ENCODE measurements at regions not wholly inside any gene's neighbourhood (a gene's known extent, or its start where the extent isn't known, plus 50 kb on each side); places are given as distances from the start of the nearest gene placed in this dataset.
"Not testable (repeated sequence)": the region's sequence is repeated elsewhere in the genome, so short reads cannot be mapped to it uniquely, and the experiment has no call there.

DNA sequence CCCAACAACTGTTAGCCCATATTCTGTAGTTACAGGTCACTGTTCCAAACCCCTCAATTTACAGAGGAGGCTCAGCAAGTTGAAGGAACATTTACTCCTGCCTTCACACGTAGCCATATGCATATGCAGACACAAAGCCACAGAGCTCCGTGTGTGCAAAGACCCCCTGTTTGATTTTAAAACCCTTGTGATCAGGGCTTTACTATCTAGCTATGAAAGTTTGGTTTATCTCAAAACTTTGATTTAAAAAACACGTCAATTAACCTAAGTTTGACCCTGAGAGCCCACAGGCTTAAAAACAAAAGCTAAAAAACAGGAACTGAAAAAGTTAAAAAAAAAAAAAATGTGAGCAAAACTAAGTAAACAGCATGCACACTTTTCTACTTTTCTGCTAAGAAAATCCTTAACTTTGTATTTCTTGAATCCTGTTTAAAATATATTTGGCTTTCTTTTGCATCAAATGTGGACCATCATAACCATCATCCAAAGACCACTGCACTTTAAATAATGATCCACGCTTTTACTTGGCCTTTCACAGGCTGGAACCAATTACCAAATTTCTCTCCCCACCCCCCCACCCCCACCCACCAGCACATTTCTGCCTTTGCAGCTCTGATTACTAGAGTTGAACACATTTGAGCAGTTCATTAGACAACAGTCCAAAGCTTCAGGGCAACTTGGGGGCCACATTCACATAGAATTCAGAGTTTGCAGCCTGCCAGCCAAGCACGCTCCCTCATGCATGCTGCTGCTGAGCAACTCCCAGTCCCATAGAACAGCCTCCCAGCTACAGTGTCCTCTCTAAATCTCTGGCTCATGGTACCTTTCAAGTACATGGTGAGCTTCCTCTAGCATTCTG is 128.8 kb upstream of the MAP3K1 start:
- no peak for DNase-seq (ENCODE audit: low spot score)

DNA sequence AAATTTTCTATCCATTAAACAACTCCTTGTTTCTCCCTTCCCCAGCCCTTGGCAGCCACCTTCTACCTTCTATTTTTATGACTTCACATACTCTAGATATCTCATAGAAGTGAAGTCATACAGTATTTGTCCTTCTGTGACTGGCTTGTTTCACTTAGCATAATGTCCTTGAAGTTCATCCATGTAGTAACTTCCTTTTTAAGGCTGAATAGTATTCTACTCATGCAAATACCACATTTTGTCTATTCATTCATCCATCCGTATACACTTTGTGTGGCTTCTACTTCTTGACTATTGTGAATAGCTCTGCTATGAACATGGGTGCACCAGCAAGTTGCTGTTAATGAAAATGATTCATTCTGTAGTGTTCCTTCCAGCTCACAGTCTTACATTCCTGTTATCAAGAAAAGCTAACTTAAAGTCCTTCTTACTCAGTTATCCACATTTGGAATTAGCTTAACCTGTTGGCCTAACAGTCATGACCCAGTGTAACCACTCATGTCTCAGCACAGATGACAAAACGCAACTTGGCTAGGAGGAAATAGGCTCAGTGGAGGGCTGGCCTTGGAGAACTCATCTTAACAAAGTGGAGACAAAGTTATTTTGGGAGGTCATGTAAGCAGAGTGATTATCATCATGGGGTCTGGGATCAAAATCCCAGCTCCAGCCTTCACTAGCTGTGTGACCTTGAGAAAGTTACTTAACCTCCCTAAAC is 129.7 kb upstream of the MAP3K1 start:
- no peak for DNase-seq (ENCODE audit: low spot score)

DNA sequence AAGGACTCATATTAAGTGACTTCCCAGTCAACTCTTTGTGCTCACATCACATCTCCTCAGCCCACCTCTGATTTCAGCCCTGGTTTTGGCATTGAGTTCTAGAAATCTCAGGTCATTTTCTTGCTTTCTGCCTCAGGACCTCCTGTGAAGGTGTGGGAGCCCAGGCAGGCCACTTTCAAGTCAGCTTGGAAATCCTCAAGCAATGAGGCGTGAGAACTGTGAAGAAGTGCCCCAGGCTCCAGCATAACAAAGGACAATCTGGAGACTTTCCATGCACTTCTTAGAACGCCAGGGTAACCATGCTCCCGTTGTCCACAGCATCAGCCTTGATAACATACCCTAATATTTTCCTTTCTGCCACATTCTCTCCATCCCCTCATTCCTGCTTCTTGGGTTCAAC is 131.2 kb upstream of the MAP3K1 start:
- no peak for DNase-seq (ENCODE audit: low spot score)

DNA sequence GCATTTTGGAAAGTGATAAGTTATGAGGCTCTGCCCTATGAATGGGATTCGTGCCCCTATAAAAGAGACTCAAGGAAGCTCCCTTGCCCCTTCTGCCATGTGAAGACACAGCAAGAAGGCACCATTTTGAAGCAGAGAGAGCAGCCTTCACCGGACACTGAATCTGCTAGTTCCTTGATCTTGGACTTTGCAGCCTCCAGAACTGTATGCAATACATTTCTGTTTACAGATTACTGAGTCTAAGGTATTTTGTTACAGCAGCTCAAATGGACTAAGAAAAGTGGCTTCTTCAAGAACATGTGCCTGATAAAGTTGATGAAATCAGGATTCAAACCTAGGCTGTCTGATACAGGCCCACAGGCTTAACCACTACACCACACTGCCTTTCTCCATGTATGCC is 131.6 kb upstream of the MAP3K1 start:
- DNase-seq (ENCODE audit: low spot score) = no peak

DNA sequence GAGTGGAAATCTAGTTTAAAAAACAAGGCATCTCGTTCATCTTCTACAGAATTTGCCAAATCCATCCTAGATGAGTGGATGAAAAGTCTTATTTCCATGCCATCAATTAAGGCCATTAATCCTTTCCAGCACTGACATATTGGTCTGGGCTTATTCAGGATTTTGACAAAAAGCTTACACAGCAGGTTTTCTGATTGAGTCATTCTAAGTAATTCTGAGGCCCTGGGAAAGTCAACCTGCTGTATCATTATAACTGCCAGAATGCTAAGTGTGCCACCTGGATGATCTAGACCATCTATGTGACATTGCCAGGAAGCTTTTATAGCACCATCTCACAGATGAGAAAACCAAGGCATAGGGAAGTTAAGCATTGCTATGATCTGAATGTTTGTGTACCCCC is 132.1 kb upstream of the MAP3K1 start:
- no peak for DNase-seq (ENCODE audit: low spot score)

DNA sequence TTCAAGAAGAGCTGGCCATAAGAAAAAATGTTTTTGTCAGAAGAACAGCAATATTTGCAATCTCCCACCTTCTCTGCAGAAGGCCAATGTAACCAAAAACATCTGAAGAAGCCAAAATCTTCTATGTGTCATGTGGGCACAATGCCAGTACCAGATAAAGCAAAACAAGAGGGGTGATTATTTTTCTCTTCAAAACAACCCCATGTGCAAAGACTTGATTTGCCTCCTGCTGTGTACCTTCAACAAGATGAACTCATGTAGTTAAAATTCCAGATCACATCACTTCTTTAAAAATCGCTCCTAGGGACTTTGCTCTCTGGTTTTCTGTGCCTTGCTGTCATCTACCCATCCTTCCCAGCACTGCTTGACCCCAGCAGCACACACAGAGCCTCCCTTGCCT is 134.0 kb upstream of the MAP3K1 start:
- DNase-seq (ENCODE audit: low spot score) = no peak

DNA sequence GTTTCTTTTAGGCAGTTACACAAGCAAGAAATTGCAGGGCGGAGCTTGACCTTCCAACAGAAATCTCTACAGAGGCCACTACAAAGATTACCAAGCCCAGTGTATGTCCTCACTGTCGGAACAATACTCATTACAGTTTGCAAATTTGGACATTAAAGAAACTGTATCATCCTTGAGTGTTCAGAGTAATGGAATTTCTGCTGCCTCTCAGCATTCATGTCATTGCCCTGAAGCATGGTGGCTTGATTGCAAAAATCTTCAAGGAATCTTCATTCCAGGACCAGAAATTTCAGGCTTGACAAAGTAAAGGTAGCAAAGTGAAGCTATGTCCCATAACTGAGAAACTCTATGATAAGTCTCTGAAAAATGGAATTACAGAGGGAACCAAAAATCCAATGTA is 134.6 kb upstream of the MAP3K1 start:
- DNase-seq (ENCODE audit: low spot score) = no peak

DNA sequence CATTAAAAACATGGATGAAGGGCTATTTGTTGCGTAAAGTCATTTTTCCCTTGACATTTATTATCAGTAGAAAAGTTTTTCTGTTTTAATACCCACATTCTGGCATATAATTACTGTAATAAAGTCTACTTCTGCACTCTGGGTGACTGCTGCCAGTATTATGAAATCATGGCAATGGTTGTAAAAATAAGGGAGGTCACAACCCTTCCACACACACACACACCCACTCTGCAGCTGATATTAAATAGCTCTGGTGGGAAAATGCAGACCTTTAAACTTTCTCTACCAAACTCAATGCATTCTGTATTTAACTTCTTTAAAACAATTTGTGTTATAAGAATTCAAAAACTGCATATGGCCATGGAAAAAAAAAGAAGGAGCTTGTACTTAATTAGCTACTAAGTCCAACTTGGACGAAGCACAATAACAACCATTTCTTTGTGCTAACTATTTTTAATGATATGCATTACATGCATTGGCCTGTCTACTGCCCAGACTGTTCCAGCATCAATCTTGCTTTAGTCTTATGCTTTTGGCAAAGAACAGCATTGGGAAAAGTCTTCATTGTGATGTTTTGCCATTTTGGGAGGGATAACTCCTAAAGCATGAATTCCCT is 137.6 kb upstream of the MAP3K1 start:
- no peak for DNase-seq (ENCODE audit: low spot score)

DNA sequence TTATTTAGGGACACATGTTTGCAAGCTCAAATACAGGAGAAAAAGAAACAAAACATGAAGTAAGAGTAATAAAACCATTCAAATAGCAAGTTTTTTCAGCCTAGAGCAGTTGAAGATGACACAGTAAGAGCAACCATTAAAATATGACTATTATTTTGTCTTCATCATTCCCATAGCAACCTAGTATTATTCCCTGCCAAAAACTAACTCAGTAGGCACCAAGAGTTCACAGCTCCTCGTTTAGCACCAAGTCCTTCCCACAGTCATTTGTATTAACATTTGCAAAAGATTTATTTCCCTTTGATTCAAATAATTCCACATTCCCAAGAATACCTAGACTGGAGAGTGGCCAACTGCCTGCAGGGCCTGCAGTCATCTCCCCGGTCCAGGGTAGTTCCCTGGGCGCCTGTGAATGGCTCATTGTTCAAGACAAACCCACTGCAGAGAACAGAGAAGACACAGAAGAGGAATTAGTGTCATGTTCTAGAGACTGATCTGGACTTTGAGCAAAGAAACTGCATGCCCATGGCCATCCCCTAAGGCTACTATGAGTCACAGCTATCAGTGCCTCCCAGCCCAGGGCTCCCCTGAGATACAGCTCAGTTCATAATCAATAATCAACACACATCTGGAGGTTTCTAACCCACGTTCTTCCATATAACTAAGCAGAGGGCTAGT is 139.1 kb upstream of the MAP3K1 start:
- DNase-seq (ENCODE audit: low spot score) = peak; percentile 10

DNA sequence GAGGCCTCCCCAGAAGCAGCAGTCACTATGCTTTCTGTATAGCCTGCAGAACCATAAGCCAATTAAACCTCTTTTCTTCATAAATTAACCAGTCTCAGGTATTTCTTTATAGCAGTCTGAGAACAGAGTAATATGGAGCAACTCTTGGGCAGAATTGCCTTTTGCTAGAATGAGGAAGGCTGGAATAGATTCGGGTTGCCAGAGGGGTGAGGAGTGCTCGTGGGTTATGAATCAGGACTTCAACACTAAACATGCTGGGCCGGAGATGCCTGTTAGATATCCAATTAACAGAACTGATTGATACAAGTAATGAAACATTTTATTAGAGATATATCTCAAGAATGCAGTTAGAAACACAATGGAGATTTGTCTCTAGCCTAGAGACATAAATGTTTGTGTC is 140.9 kb upstream of the MAP3K1 start:
- no peak for DNase-seq (ENCODE audit: low spot score)

DNA sequence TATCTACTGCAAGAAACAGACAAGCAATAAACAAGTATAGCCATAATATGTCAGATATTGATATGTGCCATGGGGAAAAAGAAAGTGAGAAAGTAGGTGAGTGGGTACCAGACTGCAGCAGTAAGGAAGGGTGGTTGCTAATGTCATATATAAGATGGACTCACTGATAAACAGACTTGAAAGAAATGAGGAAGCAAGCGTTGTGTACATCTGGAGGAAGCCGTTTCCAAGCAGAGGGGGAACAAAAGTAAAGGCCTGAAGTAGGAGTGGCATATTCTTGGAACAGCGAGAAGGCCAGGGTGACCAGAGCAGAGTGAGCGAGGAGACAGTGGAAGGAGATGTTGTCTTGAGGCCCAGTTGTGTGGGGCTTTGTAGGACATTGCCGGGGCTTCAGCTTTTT is 142.2 kb upstream of the MAP3K1 start:
- DNase-seq (ENCODE audit: low spot score) = no peak

DNA sequence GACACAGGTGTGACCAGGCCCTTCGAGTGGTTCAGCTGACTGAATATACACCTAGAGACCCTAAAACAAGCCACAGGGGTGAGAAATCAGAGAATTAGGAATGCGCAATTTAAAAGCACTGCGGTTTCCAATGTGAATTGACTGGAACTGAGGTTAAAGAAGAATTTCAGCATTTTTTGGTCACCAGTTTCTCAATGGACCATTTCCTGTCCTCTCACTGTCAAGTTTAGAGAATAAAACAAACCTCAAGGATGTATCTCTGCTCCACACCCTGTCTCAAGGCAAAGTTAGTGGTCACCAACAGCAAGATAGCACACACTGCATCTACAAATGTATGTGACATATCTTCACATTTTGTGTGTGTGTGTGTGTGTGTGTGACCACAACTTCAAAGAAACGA is 143.8 kb upstream of the MAP3K1 start:
- DNase-seq (ENCODE audit: low spot score) = no peak

DNA sequence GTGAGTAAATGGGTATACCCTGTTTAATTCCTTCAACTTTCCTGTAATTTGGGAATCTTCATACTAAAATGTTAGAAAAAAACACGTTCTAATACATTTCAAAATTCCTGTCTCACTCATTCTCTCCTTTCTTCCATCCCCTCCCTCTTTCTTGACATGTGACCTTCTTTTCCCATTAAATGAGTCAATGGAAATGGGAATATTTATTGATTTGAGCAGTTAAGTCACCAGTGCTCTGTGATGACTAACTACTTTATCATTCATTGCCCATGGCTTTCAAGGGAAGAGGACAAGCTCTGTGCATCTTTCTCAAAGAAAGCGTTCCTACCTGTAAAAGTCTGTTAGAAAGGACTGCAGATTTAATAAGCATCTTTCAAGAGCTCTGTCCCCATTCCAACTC is 144.4 kb upstream of the MAP3K1 start:
- no peak for DNase-seq (ENCODE audit: low spot score)

DNA sequence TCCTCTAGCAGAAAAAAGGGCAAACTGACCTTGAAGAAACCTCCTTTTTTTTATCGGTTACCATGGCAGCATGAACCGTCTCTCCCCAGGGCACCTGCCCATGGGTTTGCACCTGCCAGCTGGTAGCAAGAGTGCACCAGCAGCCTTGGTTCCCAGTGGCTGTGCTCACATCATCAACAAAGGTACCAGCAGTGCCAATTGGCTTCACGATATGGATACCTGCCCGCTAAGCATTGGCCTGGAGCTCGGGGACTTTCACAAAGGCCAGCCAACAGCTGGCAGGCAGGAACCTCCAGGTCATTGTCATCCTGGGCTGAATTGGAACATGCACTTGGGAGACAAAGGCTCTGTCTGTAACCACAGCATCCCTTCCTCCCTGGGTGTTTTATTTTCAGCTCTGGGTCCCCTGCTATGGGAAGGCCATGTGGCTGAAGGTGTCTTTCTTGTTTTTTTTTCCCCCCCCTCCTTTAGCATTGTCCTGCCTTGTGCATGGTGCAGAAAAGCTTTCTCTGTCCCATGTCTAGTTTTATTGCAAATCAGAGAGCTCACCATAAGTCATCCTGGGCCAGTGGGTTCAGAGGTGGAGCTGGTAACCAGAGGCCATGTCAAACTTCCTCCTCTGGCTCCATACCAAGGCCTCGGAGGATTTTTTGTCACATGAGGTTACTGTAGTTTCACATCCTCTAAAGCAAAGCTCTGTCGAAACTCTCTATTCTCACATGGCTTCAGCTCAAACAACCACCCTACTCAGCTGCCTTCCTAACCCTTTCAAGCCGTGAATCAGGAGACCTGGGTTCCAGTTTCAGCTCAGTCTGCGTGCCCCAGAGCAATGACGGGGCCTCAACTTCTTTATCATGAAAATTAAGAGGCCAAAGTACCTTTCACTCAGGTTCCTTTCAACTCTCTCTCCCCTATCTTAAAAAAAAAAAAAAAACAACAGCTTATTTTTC is 145.5 kb upstream of the MAP3K1 start:
- DNase-seq (ENCODE audit: low spot score) = no peak

DNA sequence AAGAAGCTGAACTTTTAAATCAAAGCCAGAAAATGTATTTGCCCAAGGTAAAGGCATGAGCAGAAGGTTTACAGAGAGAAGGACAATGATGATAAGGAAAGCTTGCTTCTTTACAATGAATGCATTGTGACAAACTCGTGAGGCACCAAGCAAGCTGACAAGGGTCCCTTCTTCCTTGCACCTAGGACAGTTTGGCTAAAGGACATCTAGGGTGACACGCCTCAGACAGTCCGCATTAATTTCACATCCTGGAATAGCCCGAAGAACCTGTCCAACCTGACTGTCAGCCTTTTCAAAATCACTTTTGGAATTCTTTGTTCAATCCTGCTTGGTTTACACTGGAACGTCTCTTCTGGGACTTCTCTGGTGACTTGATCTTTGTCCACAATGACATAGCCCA is 146.4 kb upstream of the MAP3K1 start:
- no peak for DNase-seq (ENCODE audit: low spot score)

DNA sequence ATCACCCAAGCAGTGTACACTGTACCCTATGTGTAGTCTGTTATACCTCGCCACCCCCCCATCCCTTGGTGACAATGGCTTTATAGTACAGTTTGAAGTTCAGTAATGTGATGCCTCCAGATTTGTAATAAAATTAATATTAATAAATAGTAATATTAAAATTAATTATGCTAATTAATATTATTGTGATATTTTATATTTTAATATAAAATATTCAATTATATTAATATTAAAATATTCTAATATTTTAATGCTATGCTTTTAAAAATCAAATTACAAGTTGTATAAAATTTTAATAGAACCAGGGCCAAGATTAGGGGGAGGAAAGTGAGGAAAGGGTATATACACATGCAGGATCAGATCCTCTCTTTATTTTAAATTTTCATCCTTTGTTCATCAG is 147.7 kb upstream of the MAP3K1 start:
- DNase-seq (ENCODE audit: low spot score) = no peak

DNA sequence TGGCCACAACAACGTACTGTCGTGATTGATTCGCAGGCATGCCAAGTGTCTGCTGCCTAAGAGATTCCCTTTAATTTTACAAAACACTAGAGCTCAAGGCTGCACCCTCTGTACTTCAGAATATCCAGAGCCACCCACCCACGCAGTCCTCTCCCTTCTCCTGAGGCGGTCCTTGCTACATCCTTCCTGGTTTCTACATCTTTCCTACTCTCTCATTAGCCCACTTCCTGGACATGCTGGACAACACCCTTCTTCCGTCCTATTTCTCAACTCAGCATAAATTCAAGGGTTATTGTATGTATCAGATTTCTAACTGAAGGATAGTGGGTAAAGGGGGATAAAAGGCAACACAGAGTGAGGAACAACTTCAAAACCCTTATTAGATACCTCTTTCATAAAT is 148.4 kb upstream of the MAP3K1 start:
- DNase-seq (ENCODE audit: low spot score) = no peak

DNA sequence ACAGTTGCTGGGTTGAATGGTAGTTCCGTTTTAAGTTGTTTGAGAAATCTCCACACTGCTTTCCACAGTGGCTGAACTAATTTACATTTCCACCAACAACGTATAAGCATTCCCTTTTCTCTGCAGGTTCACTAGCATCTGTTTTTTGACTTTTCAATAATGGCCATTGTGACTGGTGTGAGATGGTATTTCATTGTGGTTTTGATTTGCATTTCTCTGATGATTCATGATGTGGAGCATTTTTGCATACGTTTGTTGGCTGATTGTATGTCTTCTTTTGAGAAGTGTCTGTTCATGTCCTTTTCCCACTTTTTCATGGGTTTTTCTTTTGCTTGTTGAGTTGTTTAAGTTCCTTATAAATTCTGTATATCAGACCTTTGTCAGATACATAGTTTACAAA is 150.2 kb upstream of the MAP3K1 start:
- DNase-seq (ENCODE audit: low spot score) = not testable (repeated sequence)

DNA sequence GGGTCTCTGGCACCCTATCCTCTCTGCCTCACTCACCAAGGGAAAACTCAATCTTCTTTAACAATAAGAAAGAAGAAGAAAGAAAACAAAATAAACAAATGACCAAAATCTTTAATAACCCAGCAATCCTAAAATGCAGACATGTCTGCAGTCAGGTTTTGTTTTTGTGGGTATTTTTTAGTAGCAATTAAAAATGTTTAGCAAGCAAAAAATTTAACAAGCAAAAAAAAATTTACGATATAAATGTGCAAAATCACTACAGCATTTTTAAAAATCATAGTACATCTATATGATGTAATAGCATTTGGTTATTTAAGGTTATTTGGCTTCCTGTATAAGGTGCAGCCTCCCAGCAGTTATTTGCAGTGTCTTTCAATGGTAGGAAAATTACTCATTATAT is 151.3 kb upstream of the MAP3K1 start:
- DNase-seq (ENCODE audit: low spot score) = no peak

DNA sequence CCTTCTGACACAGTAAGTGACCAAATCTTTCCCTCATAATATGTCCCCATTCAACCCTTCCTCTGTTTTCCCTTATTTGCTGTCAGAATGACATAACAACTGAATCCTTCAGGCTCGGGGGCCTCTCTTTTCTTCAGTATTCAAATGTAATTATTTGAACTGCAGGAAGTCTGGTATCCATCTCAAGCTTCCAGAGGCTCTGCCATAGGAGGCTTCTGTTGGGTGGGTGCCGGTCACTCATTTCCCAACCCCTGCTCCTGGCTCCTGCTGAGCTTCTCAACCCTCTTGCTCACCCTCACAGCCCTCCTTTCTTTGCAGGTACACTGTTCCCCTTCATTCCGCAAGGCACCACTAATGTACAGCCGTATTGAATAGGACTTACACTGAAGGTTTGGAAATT is 151.8 kb upstream of the MAP3K1 start:
- DNase-seq (ENCODE audit: low spot score) = no peak

DNA sequence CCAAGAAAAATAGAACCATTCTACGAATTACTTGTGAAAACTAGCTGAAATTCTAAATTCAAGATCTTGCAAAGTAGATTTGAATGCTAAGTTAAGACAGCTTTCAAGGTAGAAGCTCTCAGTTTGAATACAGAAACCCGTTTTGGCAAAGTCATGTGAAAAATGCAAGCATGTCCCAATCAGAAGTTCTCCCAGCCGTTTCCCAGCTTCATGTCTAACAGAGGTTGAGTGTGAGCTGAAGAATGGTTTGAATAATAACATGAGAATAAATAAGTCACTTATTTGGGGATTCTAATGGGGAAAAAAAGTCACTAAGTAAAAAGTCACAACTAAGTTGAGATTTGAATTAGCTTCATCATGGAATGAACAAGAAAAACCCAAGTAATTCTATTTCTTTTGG is 152.5 kb upstream of the MAP3K1 start:
- DNase-seq (ENCODE audit: low spot score) = no peak

DNA sequence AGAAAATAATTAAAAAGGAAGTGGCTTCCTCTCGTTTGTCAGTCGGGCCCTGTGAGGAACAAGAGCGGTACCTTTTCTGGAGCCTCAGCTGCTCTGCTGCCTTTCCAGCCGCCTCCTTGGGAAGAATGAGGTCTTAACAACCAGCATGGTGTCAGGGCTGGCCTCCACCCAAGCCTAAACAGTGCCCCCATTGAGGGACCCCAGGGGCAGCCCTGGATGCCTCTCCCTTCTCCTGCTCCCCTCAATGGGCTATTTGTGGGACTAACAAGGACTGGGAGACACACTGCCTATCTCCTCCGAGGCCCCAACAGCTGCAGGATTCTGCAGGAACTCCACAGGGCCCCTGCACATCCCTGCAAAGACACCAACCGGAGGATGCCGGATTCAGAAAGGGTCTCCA is 155.4 kb upstream of the MAP3K1 start:
- no peak for DNase-seq (ENCODE audit: low spot score)

Data from HuH-7 (cell line).